ENCODE measurements at regions not wholly inside any gene's neighbourhood (a gene's known extent, or its start where the extent isn't known, plus 50 kb on each side); places are given as distances from the start of the nearest gene placed in this dataset.
"Not testable (repeated sequence)": the region's sequence is repeated elsewhere in the genome, so short reads cannot be mapped to it uniquely, and the experiment has no call there.

- DNase-seq: no peak
These were observed 102.9 kb downstream of the PSMG1 start for GRCh38 chr21:39080366-39080765.

- DNase-seq: no peak
These were observed 103.6 kb downstream of the PSMG1 start for GRCh38 chr21:39079617-39080016.

- no peak for DNase-seq
These were observed 104.8 kb downstream of the PSMG1 start for GRCh38 chr21:39078322-39079065.

GRCh38 chr21:39077876-39078275 is 105.4 kb downstream of the PSMG1 start:
- no peak for DNase-seq

- DNase-seq: no peak
These were observed 108.7 kb downstream of the PSMG1 start for GRCh38 chr21:39074508-39074907.

- no peak for DNase-seq
These were observed 109.5 kb downstream of the PSMG1 start for GRCh38 chr21:39073717-39074116.

GRCh38 chr21:39073063-39073462 is 110.2 kb downstream of the PSMG1 start:
- DNase-seq: no peak

GRCh38 chr21:39072468-39072867 is 110.8 kb downstream of the PSMG1 start:
- DNase-seq: no peak

GRCh38 chr21:39071623-39072214 is 111.5 kb downstream of the PSMG1 start:
- DNase-seq: no peak

GRCh38 chr21:39069856-39070255 is 113.4 kb downstream of the PSMG1 start:
- not testable (repeated sequence) for DNase-seq

- DNase-seq: no peak
These were observed 116.1 kb downstream of the PSMG1 start for GRCh38 chr21:39066829-39067780.

GRCh38 chr21:39065917-39066316 is 117.3 kb downstream of the PSMG1 start:
- DNase-seq: no peak

- DNase-seq: no peak
These were observed 118.8 kb downstream of the PSMG1 start for GRCh38 chr21:39064325-39065012.

GRCh38 chr21:39063517-39063916 is 119.7 kb downstream of the PSMG1 start:
- no peak for DNase-seq

GRCh38 chr21:39062196-39062595 is 121.1 kb downstream of the PSMG1 start:
- DNase-seq: no peak

GRCh38 chr21:39061766-39062165 is 121.5 kb downstream of the PSMG1 start:
- no peak for DNase-seq

GRCh38 chr21:39060485-39061083 is 122.7 kb downstream of the PSMG1 start:
- DNase-seq: no peak

GRCh38 chr21:39057121-39057520 is 126.1 kb downstream of the PSMG1 start:
- DNase-seq: no peak

- no peak for DNase-seq
These were observed 126.6 kb downstream of the PSMG1 start for GRCh38 chr21:39056636-39057035.

- no peak for DNase-seq
These were observed 128.0 kb downstream of the PSMG1 start for GRCh38 chr21:39055167-39055767.

GRCh38 chr21:39054066-39054465 is 129.2 kb downstream of the PSMG1 start:
- no peak for DNase-seq

GRCh38 chr21:39053126-39053525 is 130.1 kb downstream of the PSMG1 start:
- no peak for DNase-seq

All from DMS 273 treated with DMSO at 0.1 percent for 48 hours (cell line).